Activated CD8-positive, alpha-beta memory T cell treated with anti-CD3 and anti-CD28 coated beads, Interleukin-2, amount 50 U/mL, for 48 hours (primary cell): ENCODE measurements at regions not wholly inside any gene's neighbourhood (a gene's known extent, or its start where the extent isn't known, plus 50 kb on each side); places are given as distances from the start of the nearest gene placed in this dataset.
"Not testable (repeated sequence)": the region's sequence is repeated elsewhere in the genome, so short reads cannot be mapped to it uniquely, and the experiment has no call there.

ENCODE experiments used
- DNase-seq: peaks from one replicate; pipeline ENCODE4 v3.0.0-alpha.2; 2020

DNA sequence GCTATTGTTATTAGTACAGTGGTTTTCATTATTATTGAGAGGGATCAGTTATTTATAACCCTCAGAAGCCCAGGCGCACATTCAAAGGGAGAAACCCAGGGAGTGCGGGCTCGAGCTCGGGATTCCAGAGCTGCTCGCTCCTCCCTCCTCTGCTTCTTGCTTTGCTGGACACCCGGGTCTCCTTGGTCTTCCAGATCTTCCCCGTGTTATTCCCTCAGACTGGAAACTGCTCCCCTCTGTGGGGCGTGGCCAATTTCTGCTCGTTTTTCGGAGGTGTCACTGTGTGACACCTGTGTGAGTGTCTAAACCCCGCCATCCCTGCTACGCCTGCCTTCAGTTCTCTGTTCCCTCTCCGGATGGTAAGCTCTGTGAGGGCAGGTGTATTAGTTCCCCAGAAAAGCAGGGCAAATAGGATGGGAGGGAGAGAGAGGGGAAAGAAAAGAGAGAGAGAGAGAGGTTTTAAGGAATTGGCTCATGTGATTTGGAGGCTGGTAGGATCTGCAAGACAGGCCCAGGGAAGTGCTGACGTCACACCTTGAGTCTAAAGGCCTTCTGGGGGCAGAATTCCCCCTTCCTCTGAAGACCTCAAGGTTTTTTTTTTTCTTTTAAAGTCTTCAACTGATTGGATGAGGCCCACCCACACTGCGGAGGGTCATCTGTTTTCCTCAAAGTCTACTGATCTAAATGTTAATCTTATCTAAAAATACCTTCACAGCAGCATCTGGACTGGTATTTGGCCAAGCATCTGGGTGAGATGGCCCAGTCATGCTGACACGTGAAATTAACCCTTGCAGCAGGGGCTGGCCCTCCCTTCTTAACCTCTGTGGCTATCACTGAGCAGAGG is 457.3 kb upstream of the ID2 start:
- DNase-seq = no peak

- DNase-seq = no peak
Measured at GRCh38 chr2:8225266-8225665, 456.6 kb upstream of the ID2 start.

- DNase-seq = no peak
Measured at GRCh38 chr2:8225798-8226197, 456.1 kb upstream of the ID2 start.

DNA sequence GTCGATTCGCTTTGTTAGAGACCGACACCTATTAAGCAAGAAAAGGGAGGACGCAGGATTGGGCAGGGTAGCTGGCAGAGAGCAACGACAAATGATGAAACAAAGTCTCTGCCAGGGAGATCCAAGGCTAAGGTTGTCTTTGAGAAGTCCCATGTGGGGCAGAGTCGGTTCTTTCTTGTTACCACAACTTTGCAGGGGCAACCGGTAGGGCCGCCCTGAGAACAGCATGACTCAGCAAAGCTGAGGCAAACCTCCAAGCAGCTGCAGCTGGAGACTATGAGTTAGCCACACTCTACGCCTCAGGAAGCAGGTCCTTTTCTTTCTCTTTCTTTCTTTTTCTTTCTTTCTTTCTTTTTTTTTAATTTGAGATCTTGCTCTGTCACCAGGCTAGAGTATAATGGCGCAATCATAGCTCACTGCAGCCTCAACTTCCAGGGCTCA is 452.3 kb upstream of the ID2 start:
- peak; percentile 66 for DNase-seq

DNA sequence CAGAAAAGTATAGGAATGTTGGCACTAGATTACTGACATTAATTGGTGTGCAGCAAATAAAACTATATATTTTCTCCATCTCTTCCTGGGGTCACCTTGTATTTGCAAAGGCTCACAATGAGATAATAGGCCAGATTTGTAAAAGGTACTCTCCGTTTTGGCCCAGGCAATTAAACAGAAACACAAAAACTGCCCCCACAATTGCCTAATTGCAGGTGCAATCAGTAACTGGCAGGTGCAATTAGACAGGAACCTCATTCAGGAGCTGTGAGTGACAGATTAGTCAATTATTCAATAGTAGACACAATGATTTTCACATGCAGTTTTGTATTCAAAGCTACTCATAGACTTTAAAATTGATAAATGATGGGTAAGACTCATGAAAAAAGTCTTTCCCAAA is 451.4 kb upstream of the ID2 start:
- DNase-seq = no peak

GRCh38 chr2:8231902-8232301 is 450.0 kb upstream of the ID2 start:
- DNase-seq = no peak

GRCh38 chr2:8232871-8233270 is 449.0 kb upstream of the ID2 start:
- no peak for DNase-seq

- DNase-seq = no peak
Measured at GRCh38 chr2:8234253-8234652, 447.6 kb upstream of the ID2 start.

GRCh38 chr2:8234757-8235374 is 447.0 kb upstream of the ID2 start:
- DNase-seq = no peak

- DNase-seq = no peak
Measured at GRCh38 chr2:8235419-8235818, 446.4 kb upstream of the ID2 start.

- no peak for DNase-seq
Measured at GRCh38 chr2:8236391-8236790, 445.5 kb upstream of the ID2 start.

DNA sequence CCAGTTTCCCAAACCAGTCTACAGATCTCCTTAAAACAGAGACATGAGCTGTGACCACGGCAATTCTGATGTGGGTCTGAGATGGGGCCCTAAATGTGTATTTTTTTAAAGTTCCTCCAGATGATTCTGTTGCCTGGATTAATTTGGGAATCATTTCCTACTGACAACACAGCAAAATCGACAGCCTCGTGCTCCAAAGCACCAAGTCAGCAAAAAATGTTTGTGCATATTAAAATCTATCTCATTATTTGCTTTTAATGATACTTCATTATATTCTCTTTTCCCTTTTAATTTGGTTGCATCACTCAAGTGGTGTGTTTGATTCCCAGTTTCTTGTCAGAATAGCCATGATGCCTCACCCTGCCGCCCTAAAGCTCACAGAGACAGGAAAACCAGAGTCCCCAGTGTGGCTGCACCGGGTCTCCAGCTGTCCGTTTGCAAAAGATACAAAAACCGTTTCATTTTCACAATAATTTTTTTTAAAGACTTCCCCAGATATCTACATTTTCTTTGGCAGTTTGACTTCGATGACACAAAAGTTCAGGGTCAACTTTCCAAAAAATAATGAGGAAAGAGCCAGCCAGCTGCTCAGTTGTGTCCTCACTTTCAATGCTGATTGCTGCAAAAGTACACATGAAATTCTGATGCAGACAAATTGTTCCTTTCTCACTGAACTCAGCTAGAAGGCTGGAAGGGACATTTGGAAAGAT is 443.2 kb upstream of the ID2 start:
- no peak for DNase-seq

- no peak for DNase-seq
Measured at GRCh38 chr2:8239531-8240088, 442.2 kb upstream of the ID2 start.

DNA sequence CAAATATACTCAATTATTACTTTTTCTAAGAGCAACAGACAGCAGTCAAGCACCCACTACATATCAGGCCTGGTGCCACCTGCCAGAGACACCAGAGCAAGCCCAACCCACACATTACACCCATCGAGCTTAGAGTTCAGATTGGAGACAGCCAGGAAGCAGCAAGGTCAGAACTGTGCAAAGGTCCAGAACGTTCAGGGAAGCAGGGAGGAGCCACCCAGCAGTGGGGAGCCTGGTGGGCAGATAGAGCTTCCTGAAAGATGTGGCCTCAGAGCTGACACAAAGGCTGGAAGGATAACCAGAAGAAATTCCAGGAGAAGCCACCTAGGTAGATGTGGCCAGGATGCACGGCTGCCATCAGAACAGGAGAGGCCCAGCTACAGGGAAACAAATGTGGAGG is 440.5 kb upstream of the ID2 start:
- no peak for DNase-seq

GRCh38 chr2:8242739-8243138 is 439.1 kb upstream of the ID2 start:
- DNase-seq = no peak

DNA sequence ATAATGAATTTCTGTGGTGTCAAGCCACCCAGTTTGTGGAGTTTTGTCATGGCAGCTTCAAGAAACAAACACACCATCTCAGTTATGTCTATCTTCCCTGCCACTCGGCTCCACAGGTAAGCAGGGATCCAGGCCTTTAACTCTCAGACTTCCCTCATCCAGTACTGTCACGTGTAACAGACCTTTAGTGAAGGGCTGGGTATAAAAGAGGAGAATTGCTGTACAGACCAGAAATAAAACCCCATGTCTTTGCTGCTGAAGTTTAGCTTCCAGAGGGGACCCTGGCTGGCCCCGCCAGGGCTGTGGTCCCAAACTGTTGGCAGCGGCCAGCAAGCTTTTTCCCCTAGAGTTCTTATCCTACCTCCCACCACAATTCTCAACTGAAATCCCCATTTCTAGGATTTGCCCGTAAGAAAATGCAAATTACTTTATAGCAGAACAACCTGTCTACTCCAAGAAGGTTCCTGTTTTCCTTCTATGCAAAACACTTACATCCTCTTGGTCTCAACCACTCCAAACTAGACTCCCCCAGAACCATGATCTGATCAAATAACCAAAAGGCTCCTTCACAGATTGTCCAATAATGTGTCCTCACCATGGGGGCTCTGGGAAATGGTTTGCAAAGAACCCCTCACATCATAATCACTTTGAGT is 438.0 kb upstream of the ID2 start:
- no peak for DNase-seq

DNA sequence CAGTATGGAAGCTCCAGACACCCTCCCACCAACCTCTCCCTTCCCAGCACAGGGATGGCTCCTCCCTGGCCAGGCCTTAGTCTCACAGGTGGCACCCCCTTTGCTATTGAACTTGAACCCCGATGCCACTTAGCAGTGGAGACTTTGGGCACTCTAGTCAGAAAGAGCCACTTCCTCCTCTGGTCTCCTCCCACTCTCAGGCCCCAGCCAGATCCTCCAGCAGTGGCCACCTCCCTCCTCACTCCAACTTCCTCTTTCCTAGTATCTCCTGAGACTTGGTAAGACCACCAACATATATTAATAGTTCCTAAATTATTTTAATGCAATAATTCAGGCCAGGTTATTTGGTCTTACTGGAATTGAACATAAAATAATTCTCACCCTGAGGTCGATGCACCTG is 437.2 kb upstream of the ID2 start:
- no peak for DNase-seq

GRCh38 chr2:8246137-8246536 is 435.7 kb upstream of the ID2 start:
- DNase-seq = no peak

GRCh38 chr2:8247905-8248622 is 433.8 kb upstream of the ID2 start:
- no peak for DNase-seq

DNA sequence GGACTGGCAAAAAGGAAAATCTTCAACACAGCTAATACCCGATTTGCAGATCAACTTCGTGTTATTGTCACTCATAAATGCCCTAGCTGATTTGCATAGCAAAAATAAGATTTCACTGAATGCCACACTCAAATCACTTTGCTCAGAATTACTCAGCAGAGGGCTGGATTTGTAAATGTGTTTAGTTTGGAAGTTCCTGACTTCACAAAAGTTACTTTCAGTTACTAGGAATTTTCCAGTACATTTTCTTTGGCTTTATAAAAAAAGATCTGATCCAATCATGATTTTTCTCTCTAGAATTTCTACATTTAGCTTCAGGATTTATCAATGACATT is 433.3 kb upstream of the ID2 start:
- DNase-seq = no peak

- DNase-seq = no peak
Measured at GRCh38 chr2:8249141-8249540, 432.7 kb upstream of the ID2 start.

DNA sequence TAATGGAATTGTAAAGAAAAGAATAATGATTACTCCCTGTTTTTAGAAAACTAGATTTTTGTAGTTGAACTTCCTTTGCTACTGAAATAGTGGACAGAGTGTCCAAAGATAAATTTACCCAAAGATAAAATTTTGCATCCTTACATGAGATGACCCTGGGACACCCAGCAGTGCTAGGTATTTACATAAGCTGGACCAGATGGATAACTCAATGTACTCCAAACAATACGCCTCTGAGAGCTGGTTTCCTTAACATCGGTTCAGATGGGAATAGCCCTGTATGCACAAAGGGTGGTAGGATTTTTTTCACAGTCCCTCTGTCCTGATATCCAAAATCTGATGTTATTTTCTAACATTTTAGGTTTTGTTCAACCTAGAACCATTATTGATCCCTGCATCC is 432.1 kb upstream of the ID2 start:
- no peak for DNase-seq

- not testable (repeated sequence) for DNase-seq
Measured at GRCh38 chr2:8250290-8250689, 431.6 kb upstream of the ID2 start.
